Panc1 (cell line): ENCODE measurements at regions not wholly inside any gene's neighbourhood (a gene's known extent, or its start where the extent isn't known, plus 50 kb on each side); places are given as distances from the start of the nearest gene placed in this dataset.

ENCODE experiments used
- POLR2AphosphoS5 ChIP-seq: IDR thresholded peaks from 2 replicates; pipeline ENCODE4 v1.6.1; 2012; ENCODE audit warnings: mild to moderate bottlenecking, low read depth, low read length, moderate library complexity
- SIN3A ChIP-seq: IDR thresholded peaks from 2 replicates; pipeline ENCODE4 v1.6.1; 2012; ENCODE audit warnings: low read depth, mild to moderate bottlenecking, low read length, moderate library complexity, borderline replicate concordance; ENCODE audit not compliant: insufficient read depth
- TF ChIP-seq, protein P1 (sequence below): fragments of 450-650 bp; IDR thresholded peaks from 2 replicates; pipeline ENCODE4 v1.5.1; 2017; ENCODE audit warnings: mild to moderate bottlenecking

DNA sequence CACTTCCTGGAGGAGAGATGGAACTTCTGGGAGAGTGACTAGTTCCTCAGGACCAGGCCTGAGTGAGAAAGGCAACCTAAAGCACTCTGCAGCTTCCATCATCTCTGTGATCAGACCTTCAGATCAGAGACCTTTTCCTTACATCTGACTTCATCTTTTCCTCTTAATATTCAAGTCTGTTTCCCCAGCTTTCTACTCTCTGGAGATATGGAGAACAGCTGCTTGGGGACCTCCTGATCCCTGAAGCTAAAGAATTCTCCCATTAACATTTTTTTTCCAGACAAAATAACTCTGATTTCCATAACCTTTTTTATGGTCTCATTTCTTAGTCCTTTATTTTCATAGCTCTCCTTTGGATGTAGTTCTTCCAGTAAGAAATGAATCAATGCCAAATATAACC lies 133.4 kb upstream of the FNDC3A start:
- TF ChIP-seq, protein P1, sequence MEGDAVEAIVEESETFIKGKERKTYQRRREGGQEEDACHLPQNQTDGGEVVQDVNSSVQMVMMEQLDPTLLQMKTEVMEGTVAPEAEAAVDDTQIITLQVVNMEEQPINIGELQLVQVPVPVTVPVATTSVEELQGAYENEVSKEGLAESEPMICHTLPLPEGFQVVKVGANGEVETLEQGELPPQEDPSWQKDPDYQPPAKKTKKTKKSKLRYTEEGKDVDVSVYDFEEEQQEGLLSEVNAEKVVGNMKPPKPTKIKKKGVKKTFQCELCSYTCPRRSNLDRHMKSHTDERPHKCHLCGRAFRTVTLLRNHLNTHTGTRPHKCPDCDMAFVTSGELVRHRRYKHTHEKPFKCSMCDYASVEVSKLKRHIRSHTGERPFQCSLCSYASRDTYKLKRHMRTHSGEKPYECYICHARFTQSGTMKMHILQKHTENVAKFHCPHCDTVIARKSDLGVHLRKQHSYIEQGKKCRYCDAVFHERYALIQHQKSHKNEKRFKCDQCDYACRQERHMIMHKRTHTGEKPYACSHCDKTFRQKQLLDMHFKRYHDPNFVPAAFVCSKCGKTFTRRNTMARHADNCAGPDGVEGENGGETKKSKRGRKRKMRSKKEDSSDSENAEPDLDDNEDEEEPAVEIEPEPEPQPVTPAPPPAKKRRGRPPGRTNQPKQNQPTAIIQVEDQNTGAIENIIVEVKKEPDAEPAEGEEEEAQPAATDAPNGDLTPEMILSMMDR = no peak
- TF ChIP-seq POLR2AphosphoS5 (no peak), SIN3A (no peak)
